ENCODE measurements at regions not wholly inside any gene's neighbourhood (a gene's known extent, or its start where the extent isn't known, plus 50 kb on each side); places are given as distances from the start of the nearest gene placed in this dataset.
"Not testable (repeated sequence)": the region's sequence is repeated elsewhere in the genome, so short reads cannot be mapped to it uniquely, and the experiment has no call there.

DNA sequence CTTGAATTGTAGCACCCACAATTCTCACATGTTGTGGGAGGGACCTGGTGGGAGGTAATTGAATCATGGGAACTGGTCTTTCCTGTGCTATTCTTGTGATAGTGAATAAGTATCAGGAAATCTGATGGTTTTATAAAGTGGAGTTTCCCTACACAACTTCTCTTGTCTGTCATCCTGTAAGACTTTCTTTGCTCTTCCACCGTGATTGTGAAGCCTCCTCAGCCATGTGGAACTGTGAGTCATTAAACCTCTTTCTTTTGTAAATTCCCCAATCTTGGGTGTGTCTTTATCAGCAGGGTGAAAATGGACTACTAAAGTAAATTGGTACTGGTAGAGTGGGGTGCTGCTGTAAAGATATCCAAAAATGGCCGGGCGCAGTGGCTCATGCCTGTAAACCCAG lies 215.6 kb downstream of the LIG4 start:
- DNase-seq = no peak

- DNase-seq = no peak
Measured at GRCh38 chr13:107994137-107994536, 221.2 kb downstream of the LIG4 start.

DNA sequence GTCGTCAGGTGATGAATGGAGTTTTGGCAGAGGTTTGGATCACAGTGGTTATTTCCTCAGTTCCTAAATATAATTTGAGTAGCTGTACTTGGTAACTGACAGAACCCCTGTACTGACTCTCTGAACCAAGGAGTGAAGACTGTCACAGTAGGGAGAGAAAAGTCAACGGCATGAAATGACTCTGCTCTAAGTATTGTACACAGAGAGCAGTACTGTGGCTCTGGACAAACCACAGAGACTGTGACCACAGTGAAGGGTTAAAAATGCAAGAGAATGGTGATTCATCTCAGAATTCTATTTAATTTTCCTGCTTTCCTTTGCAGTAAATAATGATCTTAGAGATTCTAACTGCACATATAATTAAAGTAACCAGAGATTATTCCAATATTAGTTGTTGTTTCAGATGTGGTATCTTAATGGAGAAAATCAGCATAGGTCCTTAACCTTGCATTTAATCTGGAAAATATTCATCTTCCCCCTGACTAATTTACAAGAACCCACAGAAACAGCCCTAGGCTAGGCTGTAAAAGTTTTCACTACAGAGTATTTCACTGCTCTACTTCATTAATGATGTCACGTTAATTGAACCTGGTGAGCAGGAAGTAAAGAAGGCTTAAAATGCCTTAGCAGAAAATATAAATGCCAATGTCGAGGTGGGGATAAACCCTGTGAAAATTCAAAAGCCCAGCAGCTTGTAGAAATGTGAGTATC lies 221.9 kb downstream of the LIG4 start:
- no peak for DNase-seq

DNA sequence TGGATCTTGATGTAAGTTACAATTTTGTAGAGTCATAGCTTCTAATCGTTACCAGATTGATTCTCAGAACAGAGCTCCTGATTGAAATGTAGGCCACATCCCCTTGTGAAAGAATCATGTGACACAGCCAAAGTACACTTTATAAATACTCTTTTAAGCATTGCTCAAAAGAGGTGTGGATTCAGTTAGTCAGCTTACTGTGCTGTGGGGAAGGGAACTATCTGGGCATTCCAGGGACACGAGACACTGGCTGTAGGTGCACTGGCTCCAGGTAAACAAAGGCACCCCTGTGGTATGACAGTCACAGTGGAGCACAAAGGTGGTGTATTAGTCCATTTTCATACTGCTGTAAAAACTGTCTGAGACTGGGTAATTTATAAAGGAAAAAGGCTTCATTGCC lies 222.8 kb downstream of the LIG4 start:
- no peak for DNase-seq

DNA sequence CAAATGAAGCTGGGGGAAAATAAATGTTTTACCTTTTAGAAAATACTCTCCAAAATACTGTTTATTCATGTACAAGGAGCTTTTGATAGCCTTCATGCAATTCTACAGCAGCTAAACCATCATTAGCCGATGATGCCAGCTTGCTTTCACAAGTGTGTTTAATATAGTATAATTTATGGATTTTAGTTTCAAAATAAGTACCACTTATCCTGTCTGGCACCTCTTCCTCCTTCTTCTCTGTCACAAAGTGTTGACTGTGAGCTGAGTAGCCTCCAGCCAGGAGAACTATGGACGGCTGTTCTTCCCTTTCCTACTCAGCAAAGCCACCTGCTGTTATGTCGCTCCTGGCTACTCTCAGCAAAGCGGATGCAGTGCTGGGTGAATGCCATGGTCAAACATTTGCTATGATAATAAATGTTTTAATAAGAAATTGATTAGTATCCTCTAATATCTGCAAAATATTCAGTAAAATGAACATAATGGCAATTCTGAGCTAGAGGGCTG lies 238.2 kb downstream of the LIG4 start:
- DNase-seq = no peak

DNA sequence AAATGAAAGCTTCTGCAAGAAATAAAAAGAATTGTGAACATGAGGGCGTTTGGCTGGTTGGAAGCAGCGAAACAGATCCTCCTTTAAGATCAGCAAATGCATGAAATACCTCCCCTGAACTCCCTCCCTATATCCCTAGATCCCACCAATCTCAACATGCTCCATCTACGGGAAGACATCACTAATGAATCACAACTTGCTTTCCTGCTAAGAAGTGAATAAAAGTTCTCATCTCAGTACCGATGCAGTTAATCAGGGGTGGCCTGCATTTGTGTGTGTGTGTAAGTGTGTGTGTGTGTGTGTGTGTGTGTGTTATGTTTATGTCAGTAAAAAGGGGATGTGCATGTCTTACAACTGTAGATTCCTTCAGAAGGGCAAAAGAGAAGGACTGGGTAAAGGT lies 238.7 kb downstream of the LIG4 start:
- DNase-seq = no peak

- no peak for DNase-seq
Measured at GRCh38 chr13:107974409-107974808, 240.9 kb downstream of the LIG4 start.

GRCh38 chr13:107969546-107969945 lies 245.8 kb downstream of the LIG4 start:
- DNase-seq = no peak

GRCh38 chr13:107968470-107968869 lies 246.9 kb downstream of the LIG4 start:
- no peak for DNase-seq

DNA sequence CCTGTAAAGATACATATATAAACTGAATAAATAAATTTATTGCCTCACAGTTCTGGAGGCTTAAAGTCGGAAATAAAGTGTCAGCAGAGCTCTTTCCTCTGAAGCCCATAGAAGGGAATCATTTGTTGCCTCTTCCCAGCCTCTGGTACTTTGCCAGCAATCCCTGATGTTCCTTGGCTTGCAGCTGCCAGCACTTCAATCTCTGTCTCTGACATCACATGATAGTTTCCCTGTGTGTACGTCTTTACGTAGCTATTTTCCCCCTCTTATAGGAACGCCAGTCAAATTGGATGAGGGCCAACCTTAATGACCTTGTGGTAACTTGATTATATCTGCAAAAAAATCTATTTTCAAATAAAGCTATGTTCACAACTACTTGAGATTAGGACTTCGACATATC lies 250.9 kb downstream of the LIG4 start:
- no peak for DNase-seq

DNA sequence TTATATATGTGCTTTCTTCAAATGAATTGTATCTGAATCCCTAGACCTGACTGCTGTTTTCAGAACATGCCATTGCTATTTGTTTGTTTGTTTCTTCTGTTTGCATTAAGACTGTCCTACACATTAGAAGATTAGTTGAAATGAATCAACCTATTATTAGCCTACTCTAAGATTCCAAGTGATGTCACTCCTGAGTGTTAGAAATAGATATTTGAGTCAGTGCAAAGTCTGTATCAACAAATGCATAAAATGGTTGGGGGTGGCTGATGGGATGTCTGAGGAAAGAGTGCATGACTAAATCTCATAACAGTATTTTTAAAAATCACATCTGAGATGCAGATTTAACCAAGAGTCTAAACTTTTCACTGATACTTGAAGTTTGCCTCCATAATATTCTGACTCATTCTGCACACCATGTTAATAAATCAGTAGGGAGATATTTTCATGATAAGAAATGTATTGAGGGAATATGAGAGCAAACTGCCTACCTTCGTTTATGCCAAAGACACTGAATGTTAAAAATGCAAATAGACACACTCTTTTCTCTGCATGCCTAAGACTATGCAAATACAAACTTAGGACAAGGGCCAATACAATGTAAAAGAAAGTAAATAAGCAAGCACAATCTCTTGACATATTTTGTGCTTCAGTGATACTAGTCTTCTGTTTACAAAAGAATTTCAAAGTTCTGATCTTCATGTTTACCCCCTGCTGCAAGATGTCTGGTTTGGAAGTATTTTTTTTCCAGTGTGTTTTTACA lies 253.3 kb downstream of the LIG4 start:
- DNase-seq = no peak

DNA sequence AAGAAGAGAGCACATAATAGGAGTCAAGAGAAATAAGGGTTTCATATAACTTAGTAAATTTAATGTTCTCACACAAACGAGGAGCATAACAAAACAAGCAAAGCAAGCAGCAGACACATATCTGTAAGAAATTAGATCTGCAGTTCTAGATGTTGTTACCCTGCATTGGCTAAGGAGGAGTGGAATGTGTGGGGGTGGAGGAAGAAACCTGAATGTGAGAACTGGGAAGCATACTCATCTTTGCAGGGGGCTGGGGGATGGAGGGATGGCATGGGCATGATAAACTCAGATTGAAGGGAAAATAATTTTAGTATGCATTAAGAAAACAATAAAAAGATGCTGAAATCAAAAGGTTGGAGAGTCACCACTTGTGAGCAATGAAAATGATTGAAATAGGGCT lies 255.0 kb downstream of the LIG4 start:
- DNase-seq = no peak

DNA sequence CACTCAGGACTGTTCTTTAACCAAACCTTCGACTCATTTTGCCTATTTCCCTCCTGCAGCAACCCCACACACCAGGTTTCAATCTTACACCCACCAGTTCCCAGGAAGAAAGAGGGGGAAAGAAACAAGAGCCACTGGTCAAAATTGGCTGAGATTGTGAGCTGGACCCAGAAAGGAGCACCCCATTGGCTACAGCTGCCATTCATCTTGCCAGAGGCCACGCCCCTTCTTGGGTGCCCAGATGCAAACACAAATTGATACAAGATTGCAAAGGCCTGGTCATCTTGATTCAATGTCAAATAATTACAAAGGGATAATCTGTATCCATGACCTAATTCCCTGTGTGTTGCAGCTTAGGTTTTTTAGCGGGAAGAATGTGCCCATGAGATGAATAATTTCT lies 258.4 kb downstream of the LIG4 start:
- no peak for DNase-seq

- no peak for DNase-seq
Measured at GRCh38 chr13:107942030-107942617, 273.2 kb downstream of the LIG4 start.

- DNase-seq = no peak
Measured at GRCh38 chr13:107941345-107942029, 273.8 kb downstream of the LIG4 start.

- DNase-seq = no peak
Measured at GRCh38 chr13:107937848-107938247, 277.5 kb downstream of the LIG4 start.

DNA sequence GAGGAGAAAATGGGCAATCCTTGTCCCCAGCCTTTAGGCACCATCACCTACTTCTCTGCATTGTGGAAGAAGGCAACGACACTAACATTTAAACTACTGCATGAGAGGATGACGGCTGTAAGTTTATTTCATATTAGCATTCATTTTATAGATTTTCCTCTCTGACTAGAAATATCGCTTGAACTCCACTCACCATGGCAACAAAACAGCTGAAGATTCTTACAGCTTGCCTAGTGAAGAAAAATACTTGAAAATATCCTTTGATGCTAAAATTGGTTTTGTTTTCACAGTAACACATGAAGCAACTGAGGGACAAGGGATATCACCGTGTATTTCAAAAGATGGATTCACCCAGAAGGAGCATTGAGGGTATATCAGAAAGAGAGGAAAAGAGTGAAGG lies 284.3 kb downstream of the LIG4 start:
- DNase-seq = no peak

- no peak for DNase-seq
Measured at GRCh38 chr13:107928762-107929161, 286.6 kb downstream of the LIG4 start.

DNA sequence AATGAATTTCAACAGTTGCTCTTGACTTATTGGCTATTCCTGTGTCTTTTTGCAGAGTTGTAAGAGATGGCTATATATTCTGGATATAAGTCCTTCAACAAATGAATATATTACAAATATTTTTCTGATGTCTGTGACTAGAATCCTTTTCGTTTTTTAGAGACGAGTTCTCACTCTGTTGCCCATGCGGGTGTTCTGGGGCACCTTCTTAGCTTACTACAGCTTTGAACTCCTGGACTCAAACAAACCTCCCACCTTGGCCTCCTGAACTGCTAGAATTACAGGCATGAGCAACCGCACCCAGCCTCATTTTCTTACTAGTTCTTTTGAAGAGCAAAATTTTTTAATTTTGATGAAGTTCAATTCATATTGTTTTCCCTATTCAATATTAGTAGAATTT lies 287.8 kb downstream of the LIG4 start:
- DNase-seq = no peak

DNA sequence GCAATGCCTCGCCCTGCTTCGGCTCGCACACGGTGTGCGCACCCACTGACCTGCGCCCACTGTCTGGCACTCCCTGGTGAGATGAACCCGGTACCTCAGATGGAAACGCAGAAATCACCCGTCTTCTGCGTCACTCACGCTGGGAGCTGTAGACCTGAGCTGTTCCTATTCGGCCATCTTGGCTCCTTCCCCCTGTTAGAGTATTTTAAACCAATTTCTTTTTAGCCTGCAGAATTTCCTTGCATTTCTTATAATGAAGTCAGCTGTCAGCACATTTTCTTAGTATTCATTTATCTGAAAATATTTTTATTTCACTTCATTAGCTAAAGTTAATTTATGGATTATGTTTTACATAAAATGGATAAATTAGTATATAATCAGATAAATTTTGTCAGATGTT lies 288.8 kb downstream of the LIG4 start:
- not testable (repeated sequence) for DNase-seq

DNA sequence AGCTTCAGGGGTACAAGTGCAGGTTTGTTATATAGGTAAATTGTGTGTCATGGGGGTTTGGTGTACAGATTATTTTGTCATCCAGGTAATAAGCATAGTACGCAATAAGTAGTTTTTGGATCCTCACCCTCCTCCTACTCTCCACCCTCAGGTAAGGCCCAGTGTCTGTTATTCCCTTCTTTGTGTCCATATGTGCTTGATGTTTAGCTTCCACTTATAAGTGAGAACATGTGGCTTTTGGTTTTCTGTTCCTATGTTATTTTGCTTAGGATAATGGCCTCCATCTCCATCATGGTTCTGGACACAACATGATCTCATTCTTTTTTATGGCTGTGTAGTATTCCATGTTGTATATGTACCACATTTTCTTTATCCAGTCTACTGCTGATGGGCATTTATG lies 298.4 kb downstream of the LIG4 start:
- DNase-seq = not testable (repeated sequence)

DNA sequence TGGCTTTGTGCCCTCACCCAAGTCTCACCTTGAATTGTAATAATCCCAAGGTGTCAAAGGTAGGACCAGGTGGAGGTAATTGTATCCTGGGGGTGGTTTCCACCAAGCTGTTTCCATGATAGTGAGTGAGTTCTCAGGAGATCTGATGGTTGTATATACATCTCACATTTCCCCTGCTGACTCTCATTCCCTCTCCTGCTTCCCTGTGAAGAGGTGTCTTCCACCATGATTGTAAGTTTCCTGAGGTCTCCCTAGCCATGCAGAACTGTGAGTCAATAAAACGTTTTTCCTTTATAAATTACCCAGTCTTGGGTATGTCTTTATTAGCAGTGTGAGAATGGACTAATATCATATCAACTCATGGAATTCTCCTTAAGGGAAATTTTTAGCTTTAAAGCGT lies 302.6 kb downstream of the LIG4 start:
- DNase-seq = no peak

DNA sequence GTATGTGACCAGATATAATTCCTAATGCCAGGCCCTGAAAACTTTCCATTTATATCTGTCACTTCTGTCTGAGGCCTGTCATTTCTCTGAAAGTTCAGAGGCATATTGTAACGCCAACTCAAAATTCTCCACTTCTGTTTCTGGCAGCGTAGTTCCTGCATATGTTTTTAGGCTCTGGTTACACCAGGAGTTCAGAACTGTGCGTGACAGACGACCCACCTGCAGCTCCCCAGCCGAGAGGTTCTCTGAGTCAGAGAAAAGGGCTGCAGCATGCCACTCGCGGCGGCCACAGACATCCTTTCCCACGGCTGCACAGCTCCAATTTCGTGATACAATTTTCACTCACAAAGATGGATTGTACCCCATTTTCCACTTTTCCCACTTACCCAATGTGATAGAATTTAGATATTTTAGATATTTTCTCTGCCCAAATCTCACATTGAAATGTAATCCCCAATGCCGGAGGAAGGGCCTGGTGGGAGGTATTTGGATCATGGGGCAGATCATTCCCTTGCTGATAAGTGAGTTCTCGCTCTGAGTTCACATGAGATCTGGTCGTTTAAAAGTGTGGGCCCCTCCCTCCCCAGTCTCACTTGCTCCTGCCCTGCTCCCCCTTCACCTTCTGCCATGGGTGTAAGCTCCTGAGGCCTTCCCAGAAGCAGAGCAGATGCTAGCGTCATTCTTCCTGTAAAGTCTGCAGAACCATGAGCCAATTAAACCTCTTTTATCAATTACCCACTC lies 308.1 kb downstream of the LIG4 start:
- no peak for DNase-seq

All from stimulated activated CD4-positive, alpha-beta T cell treated with anti-CD3 and anti-CD28 coated beads, Interleukin-4, amount 100 ng/mL, for 1 hour (primary cell).